ENCODE measurements at regions not wholly inside any gene's neighbourhood (a gene's known extent, or its start where the extent isn't known, plus 50 kb on each side); places are given as distances from the start of the nearest gene placed in this dataset.

DNA sequence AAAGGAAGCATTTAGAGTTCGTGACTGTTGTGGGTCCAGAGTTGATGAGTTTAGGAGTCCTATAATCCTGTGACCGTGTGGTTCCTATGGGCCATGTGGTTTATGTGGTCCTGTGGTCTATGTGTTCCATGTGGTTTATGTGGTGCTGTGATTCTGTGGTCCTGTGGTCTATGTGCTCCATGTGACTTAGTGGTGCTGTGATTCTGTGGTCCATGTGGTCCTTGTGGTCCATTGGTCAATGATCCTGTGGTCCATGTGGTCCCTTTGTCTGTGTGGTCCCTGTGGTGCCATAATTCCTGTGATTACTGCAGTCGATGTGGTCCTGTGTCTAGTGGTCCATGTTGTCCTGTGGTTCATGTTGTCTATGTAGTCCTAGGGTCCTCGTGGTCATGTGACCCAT, 167.3 kb downstream of the TMEM18 start:
- DNase-seq: no peak

DNA sequence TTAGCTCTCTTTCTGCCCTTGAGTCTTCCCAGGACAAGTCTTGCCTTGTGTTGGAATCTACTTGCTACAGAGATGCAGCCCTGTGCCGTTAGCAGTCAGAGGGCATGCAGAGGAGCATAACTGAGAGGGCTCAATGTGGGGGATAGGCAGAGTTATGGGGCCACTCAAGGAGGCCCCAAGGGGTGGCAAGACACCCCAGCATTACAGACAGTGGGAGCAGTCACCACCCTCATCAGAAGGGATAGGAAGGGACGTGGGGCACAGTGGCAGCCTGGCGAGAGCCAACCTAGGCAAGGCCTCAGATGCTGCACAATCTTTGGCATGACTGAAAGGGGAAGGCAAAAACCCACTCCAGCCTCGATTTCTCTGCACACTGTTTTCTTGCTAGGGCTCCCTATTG, 169.1 kb downstream of the TMEM18 start:
- no peak for DNase-seq

DNA sequence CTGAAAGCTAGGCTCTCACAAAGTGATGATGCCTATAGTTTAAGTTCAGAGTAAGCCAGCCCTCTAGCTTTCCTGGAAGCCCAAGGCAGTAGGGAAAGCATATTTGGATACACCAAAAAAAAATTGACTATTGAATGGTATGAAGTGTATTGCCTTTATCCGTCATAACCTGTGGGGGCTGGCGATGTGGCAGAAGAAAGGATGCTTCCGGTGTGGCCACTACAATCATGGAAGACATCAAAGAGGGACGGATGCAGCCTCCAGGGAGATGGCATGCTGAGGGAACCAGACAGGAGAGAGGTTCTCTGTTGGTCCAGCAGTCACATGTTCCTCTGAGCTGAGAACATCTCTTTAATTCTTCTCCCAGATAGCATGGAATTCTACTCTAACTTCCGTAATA, 170.3 kb downstream of the TMEM18 start:
- no peak for DNase-seq

DNA sequence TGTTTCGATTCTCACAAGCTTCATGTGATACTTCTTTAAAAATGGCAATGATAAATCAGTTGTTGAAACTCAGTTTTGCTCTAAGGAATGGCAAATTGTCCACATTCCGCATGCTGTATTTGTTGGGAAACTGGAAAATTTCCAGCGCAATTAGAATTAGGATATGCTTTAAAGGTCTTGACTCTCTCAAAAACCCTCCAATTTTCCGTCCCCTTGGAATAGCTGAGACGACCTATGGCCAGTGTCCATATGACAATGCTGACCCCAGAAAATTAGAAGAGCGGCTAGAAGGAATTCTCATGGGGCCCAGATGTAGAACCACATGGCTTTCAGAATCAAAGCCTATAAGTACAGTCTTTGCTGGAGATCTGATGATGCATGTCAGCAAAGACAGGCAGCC, 170.8 kb downstream of the TMEM18 start:
- no peak for DNase-seq

DNA sequence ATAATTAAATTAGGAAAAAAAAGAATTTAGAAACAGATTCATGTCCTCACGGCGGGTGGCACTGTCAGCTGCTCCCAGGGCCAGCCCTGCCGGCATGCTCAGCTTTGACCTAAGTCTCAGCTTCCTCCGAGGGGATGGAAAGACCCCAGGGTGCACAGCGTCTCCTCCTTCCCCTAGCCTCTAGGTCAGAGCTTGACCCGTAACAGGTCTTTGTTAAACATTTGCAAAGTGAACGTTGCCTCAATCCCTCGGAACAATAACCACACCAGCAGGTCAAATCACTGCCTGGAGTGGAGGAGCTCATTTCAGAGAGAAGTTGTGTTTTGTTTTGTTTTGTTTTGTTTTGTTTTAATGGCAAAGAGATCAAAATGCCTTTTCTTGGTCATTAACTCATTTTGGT, 171.3 kb downstream of the TMEM18 start:
- no peak for DNase-seq

DNA sequence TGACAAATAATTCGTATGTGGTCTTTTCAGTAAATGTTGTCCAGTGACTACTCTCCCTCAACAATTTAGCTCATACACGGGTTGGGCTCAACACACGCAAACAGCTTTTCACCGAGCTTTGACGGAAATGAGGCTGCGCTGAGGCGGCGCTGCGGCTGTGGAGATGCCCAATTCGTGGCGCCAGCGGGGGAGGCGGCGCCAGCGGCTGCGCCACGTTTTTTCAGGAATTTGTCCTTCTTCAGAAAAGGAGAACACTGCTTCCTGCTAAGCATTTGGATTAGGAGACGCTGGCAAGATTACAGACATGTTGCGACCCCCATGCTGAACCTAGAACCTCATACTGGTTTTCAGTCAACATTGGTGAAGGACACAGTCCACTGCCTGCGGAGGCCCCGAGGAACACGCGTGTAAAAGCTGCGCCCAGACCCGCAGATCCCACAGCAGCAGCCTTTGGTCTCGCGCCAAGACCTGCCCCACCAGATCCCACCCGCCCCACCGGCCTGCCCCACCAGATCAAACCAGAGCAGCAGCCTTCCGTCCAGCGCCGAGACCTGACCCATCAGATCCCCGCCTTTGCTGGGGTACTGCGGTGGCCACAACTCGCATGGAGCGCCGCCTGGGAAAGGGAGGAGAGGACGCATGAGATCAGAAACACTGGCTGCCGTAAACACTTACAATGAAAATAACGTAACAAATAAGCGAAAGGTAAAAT, 173.8 kb downstream of the TMEM18 start:
- no peak for DNase-seq

DNA sequence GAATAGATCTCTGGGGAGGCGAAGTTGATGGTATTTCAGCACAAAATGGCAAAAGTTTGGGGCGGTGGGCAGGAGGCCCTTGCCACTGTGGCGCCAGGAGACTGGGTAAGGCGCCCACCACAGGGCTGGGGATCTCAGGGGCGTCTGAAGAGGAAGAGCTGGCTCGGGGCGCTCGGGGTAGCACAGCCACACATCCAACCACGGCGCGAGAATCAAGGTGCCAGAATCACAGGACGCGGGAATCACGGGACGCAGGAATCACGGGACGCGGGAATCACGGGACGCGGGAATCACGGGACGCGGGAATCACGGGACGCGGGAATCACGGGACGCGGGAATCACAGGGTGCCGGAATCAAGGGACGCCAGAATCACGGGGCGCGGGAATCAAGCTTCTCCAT, 174.4 kb downstream of the TMEM18 start:
- no peak for DNase-seq

DNA sequence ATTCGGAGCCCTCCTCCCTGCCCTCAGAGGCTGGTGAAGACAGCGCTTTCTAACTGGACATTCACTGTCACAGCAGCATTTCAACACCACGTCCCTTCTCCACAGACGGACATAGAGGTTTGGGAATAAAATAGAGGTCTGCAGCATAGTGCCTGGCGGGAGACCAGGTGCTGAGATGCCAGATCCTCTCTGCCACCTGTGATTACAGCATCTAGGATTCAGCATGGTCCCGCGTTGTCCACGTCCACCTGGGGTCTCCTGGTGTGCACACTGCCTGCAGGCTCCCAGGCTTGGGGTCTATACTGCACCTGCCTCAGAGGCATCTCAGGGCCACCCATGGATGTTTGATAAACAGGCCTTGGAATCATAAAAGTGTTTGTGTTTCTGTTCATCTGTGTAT, 175.5 kb downstream of the TMEM18 start:
- DNase-seq: no peak

DNA sequence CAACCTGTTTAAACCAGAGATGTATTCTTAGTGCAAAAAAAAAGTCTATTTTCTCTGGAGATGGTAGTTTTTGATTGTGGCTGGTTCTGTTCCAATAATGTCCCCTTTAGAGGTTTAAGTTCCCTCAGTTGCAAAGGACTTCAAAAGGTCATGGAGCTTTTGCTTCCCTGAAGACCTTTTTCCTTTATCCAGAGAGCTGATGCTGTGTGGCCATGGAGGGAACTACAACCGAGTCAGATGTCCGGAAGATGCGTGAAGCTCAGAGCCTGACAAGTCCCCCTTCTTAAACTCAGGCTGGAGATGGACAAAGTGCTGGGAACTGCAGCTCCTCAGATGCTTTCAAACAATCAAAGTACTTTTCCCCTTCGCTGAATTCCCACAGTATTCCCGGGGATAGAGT, 176.1 kb downstream of the TMEM18 start:
- DNase-seq: no peak

DNA sequence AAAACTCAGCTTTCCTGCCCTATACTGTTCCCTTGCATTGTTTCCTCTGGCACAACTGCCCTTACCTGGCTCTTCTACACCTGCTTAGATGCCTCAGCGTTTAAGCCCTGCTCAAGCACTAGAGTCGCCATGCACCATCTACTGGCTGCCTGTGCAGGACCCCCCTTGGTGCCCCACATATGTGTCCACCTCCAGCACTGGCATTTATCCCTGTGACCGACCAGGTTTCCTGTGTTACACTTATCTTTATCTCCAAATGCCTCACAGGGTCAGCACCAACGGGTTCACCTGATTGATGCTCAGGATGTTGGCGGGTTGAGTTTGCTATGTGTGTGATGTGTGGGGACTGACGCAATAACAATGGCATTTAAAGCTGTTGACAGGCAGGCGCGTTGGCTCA, 177.5 kb downstream of the TMEM18 start:
- no peak for DNase-seq

DNA sequence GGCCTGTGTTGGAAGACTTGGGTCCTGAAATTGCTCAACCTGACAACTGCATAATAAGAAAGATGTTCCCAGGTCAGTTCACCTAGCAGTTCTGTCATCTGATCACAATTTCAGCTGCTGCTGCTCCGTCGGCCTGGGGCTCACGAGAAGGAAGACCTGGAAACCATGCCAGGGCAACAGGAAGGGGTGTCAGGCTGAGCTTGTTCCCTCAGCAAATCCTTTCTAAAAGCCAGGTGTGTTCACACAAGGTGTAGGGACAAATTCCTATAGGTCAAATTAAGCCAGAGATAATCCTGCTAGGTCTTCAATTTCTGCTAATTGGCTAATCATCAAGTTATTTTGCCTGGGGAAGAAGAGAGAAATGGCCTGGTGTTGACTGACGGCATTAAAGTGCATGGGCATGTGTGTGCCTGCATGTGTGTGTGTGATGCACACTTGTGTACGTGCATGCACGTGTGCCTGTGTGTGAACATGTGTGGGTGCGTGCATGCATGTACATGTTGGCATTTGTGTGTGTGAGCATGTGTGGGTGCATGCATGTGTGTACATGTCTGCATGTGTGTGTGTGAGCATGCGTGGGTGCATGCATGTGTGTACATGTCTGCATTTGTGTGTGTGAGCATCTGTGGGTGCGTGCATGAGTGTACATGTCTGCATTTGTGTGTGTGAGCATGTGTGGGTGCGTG, 178.6 kb downstream of the TMEM18 start:
- no peak for DNase-seq

DNA sequence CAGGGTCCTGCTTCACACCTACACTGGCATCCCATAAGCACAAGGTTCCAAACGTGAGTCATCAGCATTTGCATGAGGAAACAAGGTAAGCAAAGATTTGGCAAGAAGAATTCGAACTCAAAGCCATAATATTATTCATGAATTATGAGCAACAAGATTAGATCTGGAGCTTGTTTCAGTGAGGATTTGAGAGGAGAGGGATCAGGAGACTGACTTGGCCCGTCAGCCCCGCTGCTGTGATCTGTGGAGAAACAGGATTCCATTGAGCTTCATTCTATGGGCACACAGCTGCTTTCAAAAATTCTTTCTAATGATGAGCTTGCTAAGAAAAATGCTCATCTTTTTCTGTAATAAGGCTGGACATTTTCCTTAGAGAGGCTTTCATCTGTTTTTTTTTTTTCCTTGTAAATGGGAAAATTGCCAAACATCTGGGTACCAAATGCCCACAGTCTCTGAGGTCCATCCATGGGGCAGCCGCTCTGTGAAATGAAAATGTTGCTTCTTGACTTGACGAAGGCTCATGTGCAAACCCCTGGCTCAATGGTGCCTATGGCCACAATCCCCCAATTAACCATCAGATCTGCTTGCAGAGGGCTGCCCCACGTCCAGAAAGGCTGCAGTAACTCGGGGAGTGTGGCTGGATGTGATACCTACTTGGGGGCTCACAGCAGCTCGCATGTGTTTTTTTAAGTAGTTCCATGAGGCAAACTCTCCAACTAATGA, 179.3 kb downstream of the TMEM18 start:
- DNase-seq: no peak

DNA sequence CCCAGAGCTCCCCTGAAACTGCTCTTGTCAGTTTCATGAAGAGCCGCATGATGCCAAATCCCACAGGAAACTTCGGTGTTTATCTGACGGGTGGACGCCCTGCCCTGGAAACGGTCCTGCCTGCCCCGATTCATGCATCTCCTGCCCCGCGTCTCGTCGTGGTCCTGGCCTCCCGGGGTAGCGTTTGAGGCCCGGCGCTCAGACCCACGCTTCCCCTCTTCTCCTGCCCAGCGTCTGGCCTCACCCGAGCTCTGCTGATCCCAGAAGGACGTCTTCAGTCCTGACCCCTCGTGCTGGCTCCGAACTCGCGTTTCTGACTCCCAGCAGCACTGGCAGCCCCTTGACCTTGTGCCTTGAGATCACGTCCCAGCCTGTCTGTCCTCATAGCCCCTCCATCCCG, 180.5 kb downstream of the TMEM18 start:
- DNase-seq: no peak

DNA sequence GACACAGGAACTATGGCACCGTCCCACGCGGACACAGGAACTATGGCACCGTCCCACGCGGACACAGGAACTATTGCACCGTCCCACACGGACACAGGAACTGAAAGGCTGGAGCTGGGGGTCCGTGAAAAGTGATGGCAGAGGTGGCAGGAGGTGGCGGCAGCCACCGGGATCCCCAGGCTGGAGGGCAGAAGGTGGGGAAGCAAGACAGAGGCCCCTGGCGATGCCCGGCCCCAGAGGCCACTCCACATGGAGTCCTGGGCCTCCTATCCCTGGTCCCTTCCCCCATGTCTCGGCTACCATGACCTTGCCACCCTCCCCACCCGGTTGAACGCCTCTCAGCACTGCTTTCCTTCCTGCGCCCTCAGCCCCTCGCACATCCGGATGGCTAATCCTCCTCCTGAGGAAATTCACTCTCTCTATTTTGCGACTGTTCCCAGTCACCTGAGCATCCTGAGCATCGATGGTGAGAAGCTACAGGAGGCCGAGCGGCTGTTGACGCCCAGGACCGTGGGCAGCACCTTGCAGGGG, 181.4 kb downstream of the TMEM18 start:
- no peak for DNase-seq

DNA sequence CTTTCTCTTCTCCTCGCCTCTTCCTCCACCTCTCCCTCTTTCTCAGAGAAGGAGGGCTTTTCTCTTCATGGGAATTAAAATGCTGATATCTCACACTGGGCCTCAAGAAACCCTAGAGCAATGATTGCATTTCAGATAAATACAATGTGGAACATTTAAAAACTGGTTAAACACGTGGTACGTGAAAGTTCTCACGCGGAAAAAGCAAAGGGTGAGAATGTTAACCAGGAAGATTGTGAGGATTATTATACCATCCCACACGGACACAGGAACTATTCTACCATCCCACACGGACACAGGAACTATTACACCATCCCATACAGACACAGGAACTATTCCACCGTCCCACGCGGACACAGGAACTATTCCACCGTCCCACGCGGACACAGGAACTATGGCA, 182.4 kb downstream of the TMEM18 start:
- DNase-seq: no peak

DNA sequence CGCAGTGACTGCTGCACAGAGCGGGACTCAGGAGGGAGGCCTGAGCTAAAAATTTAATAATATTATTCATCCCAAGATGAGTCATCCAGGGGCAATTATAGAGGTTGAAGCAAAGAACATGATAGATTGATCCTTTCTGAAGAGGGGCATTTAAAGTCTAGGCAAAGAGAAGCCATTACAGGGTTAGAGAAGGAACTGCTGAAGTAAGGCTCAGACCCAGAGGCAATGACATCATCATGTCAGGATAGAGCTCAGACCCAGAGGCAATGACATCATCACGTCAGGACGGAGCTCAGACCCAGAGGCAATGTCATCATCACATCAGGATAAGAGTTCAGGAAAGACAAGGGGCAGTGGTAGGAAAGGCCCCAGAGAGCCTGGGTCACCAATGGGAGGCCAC, 184.0 kb downstream of the TMEM18 start:
- no peak for DNase-seq

DNA sequence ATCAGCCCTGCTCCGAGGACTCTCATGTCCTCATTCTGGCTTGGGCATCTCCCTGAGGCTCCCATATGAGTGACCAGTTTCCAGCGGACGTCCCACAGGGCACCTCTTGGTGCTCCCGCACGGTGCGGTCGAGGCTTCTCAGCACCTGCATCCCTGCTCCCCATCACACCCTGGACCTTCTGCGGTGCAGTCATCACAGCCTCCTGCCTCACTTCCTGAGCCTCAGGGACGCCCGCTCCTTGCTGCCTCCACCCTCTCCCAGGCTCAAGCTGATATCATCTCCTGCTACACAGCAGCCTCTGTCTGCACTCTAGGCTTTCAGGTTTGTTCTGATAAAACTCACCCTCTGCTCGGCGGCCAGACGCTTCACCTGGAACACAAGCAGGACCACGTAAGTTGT, 185.0 kb downstream of the TMEM18 start:
- no peak for DNase-seq

DNA sequence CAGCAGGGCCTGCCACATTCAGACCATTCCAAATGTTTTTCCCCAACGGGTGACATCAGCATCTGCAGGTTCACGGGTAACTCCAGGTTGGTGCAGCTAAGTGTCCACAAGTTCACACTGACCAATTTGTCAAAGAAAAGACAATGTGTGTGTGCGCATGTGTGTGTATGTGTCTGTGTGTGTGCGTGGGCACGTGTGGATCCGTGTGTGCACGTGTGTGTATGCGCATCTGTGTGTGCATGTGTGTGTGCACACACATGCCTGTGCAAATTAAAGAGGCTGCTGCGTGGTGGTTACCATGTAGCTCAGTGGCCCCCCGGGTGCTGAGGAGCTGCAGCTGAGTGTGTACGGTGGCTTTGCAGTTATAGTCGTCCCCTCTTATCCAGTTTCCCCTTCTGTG, 187.4 kb downstream of the TMEM18 start:
- no peak for DNase-seq

DNA sequence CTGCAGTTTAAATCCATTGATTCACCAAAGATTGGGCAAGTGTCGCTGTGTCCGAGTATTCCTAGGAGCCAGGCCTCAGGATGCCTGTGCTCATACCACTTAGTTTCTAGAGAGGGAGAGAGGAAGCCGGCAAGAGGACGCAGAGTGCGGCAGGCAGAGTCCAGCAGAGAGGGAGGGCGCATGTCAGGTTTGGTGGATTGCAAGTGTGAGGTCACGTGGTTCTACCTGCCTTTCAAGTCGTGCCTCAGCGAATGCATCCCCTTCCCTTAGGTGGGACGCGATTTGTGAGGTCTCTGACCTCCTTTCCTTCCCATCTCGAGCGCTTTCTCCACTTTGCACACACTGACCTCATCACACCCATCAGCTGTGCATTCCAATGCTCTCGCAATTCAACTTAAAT, 188.1 kb downstream of the TMEM18 start:
- no peak for DNase-seq

DNA sequence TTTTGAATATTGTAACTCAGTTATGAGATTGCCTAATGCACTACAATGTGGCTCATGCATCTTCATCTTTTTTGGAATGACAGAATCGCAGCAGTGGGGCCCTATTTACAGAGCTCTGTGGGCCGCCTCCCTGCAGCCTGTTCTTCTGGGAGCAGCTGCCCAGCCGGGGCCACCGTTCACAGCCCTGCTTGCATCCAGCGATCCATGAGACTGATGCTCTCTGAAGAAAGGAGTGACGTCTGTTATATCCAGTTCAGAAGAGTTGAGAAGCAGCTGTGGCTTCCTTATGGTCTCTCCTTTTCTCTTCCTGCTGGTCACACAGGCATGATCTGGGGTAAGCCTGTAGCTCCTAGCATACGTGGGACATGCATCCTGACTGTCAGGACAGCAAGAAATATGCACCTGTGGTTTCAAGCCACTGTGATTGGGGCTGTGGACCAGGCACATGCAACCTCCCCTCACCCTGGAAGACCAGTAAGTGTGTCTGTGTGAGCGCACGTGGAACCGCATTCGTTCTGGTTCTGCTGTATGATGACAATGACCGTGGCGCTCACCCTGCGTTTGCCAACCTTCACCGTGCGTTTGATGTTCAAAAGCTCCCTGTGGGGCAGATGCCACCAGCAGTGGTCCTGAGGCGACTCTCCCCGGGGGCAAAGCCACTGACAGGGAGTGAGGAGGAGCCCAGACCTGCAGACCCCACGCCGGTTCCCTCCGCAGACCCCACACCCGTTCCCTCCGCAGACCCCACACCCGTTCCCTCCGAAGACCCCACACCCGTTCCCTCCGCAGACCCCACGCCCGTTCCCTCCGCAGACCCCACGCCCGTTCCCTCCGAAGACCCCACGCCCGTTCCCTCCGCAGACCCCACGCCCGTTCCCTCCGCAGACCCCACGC, 189.8 kb downstream of the TMEM18 start:
- DNase-seq: no peak

DNA sequence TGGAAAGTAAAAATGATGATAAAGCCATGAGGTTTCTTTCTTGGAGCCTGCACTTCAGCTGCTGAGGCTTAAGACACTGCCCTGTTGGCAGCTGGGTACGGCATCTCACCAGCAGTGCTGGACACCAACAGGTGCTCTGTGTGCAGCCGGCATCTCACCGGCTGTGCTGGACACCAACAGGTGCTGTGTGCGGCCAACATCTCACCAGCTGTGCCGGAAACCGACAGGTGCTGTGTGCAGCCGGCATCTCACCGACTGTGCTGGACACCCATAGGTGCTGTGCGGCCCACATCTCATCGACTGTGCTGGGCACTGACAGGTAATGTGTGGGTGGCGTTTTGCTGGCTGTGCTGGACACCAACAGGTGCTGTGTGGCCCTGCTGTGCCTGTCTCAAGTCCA, 190.8 kb downstream of the TMEM18 start:
- no peak for DNase-seq

DNA sequence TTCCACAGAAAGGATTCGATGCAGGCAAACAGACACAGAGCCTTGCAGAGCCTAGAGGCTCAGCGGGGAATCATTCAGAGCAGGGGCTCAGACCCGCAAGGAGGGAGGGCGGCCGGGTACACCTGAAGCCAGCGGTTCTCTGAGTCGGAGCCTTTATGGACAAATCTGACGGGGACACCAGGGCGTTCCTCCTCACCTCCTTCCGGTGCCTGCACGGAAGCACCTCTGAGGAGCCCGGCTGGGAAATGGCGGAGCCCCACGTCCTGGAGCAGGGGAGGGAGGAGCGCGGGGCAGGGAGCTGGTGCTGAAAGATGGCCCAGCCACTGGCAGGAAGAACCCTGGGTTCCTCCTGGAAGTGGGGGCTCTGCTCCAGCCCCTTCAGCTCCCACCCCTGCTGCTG, 193.5 kb upstream of the ALKAL2 start:
- no peak for DNase-seq

Measured in CD4-positive, alpha-beta T cell treated with Interleukin-21 for 1 hour (primary cell).